CD4-positive, alpha-beta T cell (primary cell): ENCODE measurements at regions not wholly inside any gene's neighbourhood (a gene's known extent, or its start where the extent isn't known, plus 50 kb on each side); places are given as distances from the start of the nearest gene placed in this dataset.

ENCODE experiments used
- ATAC-seq: fragments of 200-7000 bp; cut with Tn5 transposase; one replicate; pipeline ENCODE4 v1.10.0; 2022; ENCODE audit warnings: mild to moderate bottlenecking; ENCODE audit not compliant: poor library complexity
- CTCF ChIA-PET: fragments of 350-600 bp; sonication (Branson Sonifier 250); formaldehyde crosslinking; loops from one replicate; lab custom pipeline; 2021; ENCODE audit warnings: antibody characterized with exemption, inconsistent platforms; lab: Charles Lee
- POLR2A ChIA-PET: fragments of 350-600 bp; sonication (Branson Sonifier 250); formaldehyde crosslinking; loops from one replicate; lab custom pipeline; 2021; ENCODE audit warnings: antibody characterized with exemption, inconsistent platforms; lab: Charles Lee
- DNase-seq, 14 experiments: peaks; one replicate each; pipeline ENCODE4 v3.0.0-alpha.2; 2013 to 2020; ENCODE audit warnings: mixed read lengths in 2 of 14
- H3K27ac ChIP-seq, 2 donors: one replicate each; pipeline versions ENCODE4 v1.5.1 to v1.7.0; 2013; ENCODE audit warnings: low read length in 2 of 2, low read depth in 1 of 2, mild to moderate bottlenecking in 1 of 2
- H3K27me3 ChIP-seq, 2 experiments: 1 replicate in 1 of 2; 2 replicates in 1 of 2; pipeline versions ENCODE4 v1.6.1 to v1.7.0; 2013; ENCODE audit warnings: low read length in 2 of 2, control low read depth in 1 of 2, mild to moderate bottlenecking in 1 of 2, moderate library complexity in 1 of 2; ENCODE audit not compliant: insufficient read depth in 2 of 2, control insufficient read depth in 1 of 2
- H3K36me3 ChIP-seq: one replicate; pipeline ENCODE4 v1.6.1; 2013; ENCODE audit warnings: low read length, control low read depth; ENCODE audit not compliant: insufficient read depth
- H3K4me1 ChIP-seq: one replicate; pipeline ENCODE4 v1.6.1; 2013; ENCODE audit warnings: low read length, control low read depth; ENCODE audit not compliant: insufficient read depth
- H3K4me3 ChIP-seq: one replicate; pipeline ENCODE4 v1.5.1; 2013; ENCODE audit warnings: mild to moderate bottlenecking, low read length, moderate library complexity
- H3K9me3 ChIP-seq, 2 experiments: 1 replicate in 1 of 2; 2 replicates in 1 of 2; pipeline versions ENCODE4 v1.6.1 to v1.7.0; 2013; ENCODE audit warnings: low read length in 2 of 2, mild to moderate bottlenecking in 2 of 2, control low read depth in 1 of 2, moderate library complexity in 1 of 2; ENCODE audit not compliant: control insufficient read depth in 1 of 2, insufficient read depth in 1 of 2
- H3K27ac Mint-ChIP-seq: one replicate; pipeline ENCODE4 v1.8.0; 2020; ENCODE audit warnings: mixed read lengths
- H3K27me3 Mint-ChIP-seq: one replicate; pipeline ENCODE4 v1.8.0; 2021; ENCODE audit warnings: mixed read lengths
- H3K36me3 Mint-ChIP-seq: one replicate; pipeline ENCODE4 v1.8.0; 2021; ENCODE audit warnings: low read depth, mixed read lengths
- H3K4me1 Mint-ChIP-seq: one replicate; pipeline ENCODE4 v1.8.0; 2021; ENCODE audit warnings: low read depth, mixed read lengths
- H3K4me3 Mint-ChIP-seq: one replicate; pipeline ENCODE4 v1.8.0; 2020; ENCODE audit warnings: mild to moderate bottlenecking, mixed read lengths
- H3K9me3 Mint-ChIP-seq: one replicate; pipeline ENCODE4 v1.8.0; 2020; ENCODE audit warnings: mixed read lengths
- intact Hi-C, 2 experiments: fragments of 100-400 bp; cut with DNase I in 1 of 2; cut with micrococcal nuclease in 1 of 2; formaldehyde crosslinking; loops; one replicate each; pipeline versions ENCODE4 v1.15.1 to v1.9.0; 2023 to 2025; cut with DNase I, micrococcal nuclease
- TF ChIP-seq, protein P1 (sequence below): fragments of 200-600 bp; IDR thresholded peaks from one replicate; pipeline ENCODE4 v1.8.0; 2022; ENCODE audit warnings: antibody characterized with exemption, mild to moderate bottlenecking

GRCh38 chr3:88403319-88403718 lies 253.6 kb downstream of the C3orf38 start:
- H3K4me3 ChIP-seq = no peak overlapping the region
- H3K4me1 Mint-ChIP-seq = peaks cover 12% of the 10 kb centered on the region
- H3K27me3 ChIP-seq = no peaks in the 10 kb centered on the region
- H3K36me3 ChIP-seq = no peaks in the 10 kb centered on the region
- H3K27ac Mint-ChIP-seq = no peak overlapping the region
- H3K36me3 Mint-ChIP-seq = no peaks in the 10 kb centered on the region
- no peaks in the 10 kb centered on the region for H3K9me3 Mint-ChIP-seq
- H3K27me3 Mint-ChIP-seq = no peaks in the 10 kb centered on the region
- no peak overlapping the region for H3K27ac ChIP-seq
- H3K4me3 Mint-ChIP-seq = no peak overlapping the region
- intact Hi-C loops = no loop called here
- POLR2A ChIA-PET = no interaction called here
- ATAC-seq (no peak), DNase-seq (no peak)
- CTCF ChIA-PET = no interaction called here
- TF ChIP-seq, protein P1, sequence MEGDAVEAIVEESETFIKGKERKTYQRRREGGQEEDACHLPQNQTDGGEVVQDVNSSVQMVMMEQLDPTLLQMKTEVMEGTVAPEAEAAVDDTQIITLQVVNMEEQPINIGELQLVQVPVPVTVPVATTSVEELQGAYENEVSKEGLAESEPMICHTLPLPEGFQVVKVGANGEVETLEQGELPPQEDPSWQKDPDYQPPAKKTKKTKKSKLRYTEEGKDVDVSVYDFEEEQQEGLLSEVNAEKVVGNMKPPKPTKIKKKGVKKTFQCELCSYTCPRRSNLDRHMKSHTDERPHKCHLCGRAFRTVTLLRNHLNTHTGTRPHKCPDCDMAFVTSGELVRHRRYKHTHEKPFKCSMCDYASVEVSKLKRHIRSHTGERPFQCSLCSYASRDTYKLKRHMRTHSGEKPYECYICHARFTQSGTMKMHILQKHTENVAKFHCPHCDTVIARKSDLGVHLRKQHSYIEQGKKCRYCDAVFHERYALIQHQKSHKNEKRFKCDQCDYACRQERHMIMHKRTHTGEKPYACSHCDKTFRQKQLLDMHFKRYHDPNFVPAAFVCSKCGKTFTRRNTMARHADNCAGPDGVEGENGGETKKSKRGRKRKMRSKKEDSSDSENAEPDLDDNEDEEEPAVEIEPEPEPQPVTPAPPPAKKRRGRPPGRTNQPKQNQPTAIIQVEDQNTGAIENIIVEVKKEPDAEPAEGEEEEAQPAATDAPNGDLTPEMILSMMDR = no peak
- no peaks in the 10 kb centered on the region for H3K4me1 ChIP-seq
- no peaks in the 10 kb centered on the region for H3K9me3 ChIP-seq

DNA sequence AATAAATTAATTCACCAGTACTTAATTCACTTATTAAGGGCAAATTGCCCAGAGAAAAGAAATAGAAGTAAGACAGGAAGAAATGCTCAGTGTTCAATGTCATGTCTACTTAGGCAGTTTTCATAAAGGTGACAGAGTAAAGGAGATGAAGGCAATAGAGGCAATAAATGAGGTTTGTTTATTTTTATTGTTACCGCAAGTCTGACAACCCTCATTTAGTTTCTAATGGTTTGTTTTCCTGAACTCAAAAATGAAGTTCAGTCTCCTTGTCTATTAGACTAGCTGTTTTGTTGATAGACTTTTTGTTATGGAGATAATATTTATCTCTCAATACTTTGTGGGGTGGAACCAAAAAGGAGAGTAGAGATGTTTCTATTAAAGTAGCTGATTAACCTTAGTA lies 258.3 kb downstream of the C3orf38 start:
- H3K9me3 Mint-ChIP-seq = no peaks in the 10 kb centered on the region
- Histone ChIP-seq H3K9me3 (no peaks in the 10 kb centered on the region), H3K4me3 (no peak overlapping the region), H3K4me1 (no peaks in the 10 kb centered on the region), H3K36me3 (no peaks in the 10 kb centered on the region), H3K27ac (no peak overlapping the region), H3K27me3 (no peaks in the 10 kb centered on the region)
- no peaks in the 10 kb centered on the region for H3K27me3 Mint-ChIP-seq
- H3K36me3 Mint-ChIP-seq = no peaks in the 10 kb centered on the region
- CTCF ChIA-PET = no interaction called here
- ATAC-seq = no peak
- TF ChIP-seq, protein P1 = no peak
- peaks cover 31% of the 10 kb centered on the region for H3K4me1 Mint-ChIP-seq
- intact Hi-C loops = no loop called here
- H3K4me3 Mint-ChIP-seq = no peak overlapping the region
- POLR2A ChIA-PET = no interaction called here
- DNase-seq = no peak
- no peak overlapping the region for H3K27ac Mint-ChIP-seq

DNA sequence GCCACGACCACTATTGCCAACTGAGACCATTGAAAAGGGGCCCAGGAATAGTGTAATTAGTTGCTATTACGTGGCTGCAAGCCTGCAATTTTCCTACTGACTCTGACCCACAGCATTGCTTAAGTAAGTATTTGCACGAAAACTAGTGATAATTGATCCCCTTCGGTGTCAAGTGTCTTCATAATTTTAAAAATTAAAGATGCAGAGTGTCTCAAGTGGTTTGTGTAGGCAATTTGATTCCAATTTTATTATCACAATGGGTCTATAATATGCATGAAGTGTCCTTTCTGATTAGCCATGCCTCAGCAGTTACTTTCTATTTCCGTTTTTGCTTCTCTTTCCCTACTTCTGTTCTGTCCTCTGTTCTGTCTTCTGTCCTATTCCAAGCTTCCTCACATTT lies 259.2 kb downstream of the C3orf38 start:
- Mint-ChIP-seq H3K9me3 (no peaks in the 10 kb centered on the region), H3K27ac (no peak overlapping the region), H3K27me3 (no peaks in the 10 kb centered on the region), H3K36me3 (no peaks in the 10 kb centered on the region), H3K4me1 (peaks cover 31% of the 10 kb centered on the region), H3K4me3 (no peak overlapping the region)
- DNase-seq = no peak
- TF ChIP-seq, protein P1 = no peak
- POLR2A ChIA-PET = no interaction called here
- H3K9me3 ChIP-seq = no peaks in the 10 kb centered on the region
- H3K27ac ChIP-seq = no peak overlapping the region
- no peaks in the 10 kb centered on the region for H3K36me3 ChIP-seq
- CTCF ChIA-PET = no interaction called here
- intact Hi-C loops = no loop called here
- H3K27me3 ChIP-seq = no peaks in the 10 kb centered on the region
- H3K4me3 ChIP-seq = no peak overlapping the region
- ATAC-seq = no peak
- no peaks in the 10 kb centered on the region for H3K4me1 ChIP-seq
